ENCODE measurements at regions not wholly inside any gene's neighbourhood (a gene's known extent, or its start where the extent isn't known, plus 50 kb on each side); places are given as distances from the start of the nearest gene placed in this dataset.

- ChIA-PET CTCF (no interaction called here), POLR2A (ENCODE audit: unreplicated experiment) (no interaction called here)
- Histone ChIP-seq H3K9ac (ENCODE audit: low read length) (no peak overlapping the region), H3K9me3 (ENCODE audit: low read length) (no peaks in the 10 kb centered on the region), H3K4me3 (ENCODE audit: low read length) (no peak overlapping the region), H3K36me3 (ENCODE audit: low read depth, low read length) (no peaks in the 10 kb centered on the region), H3K79me2 (ENCODE audit: low read length) (no peaks in the 10 kb centered on the region), H3K9me2 (replicated peaks; ENCODE audit: low read length) (no peaks in the 10 kb centered on the region), H4K20me1 (ENCODE audit: low read length) (no peaks in the 10 kb centered on the region), H3K4me2 (ENCODE audit: low read length) (no peak overlapping the region), H2AFZ (ENCODE audit: low read length) (no peak overlapping the region), H3F3A (ENCODE audit: low read length, unreplicated experiment) (no peaks in the 10 kb centered on the region), H3K27ac (ENCODE audit: low read length) (no peak overlapping the region), H3K27me3 (ENCODE audit: low read length) (no peaks in the 10 kb centered on the region), H3K4me1 (ENCODE audit: insufficient read depth, low read length) (peaks cover 19% of the 10 kb centered on the region)
- intact Hi-C loops (cut with micrococcal nuclease): no loop called here
- ATAC-seq: no peak
- no TSS peak for BruUV-seq (replicated peaks)
- no peak for DNase-seq
- TF ChIP-seq EZH2phosphoT487 (IDR thresholded peaks at IDR 0.05; ENCODE audit: borderline replicate concordance, low read length): no peak
Observed at GRCh38 chr2:120549841-120550240, 185.8 kb upstream of the GLI2 start.

- H3K27ac ChIP-seq (ENCODE audit: low read length): no peak overlapping the region
- H3K4me2 ChIP-seq (ENCODE audit: low read length): no peak overlapping the region
- DNase-seq: no peak
- ATAC-seq: no peak
- H3K9me3 ChIP-seq (ENCODE audit: low read length): no peaks in the 10 kb centered on the region
- no peaks in the 10 kb centered on the region for H4K20me1 ChIP-seq (ENCODE audit: low read length)
- TF ChIP-seq EZH2 (IDR thresholded peaks at IDR 0.05; ENCODE audit: low read length, unreplicated experiment) (no peak), EZH2phosphoT487 (IDR thresholded peaks at IDR 0.05; ENCODE audit: borderline replicate concordance, low read length) (no peak), CTCF (conservative IDR thresholded peaks at IDR 0.05; ENCODE audit: low read depth, low read length) (no peak)
- H3F3A ChIP-seq (ENCODE audit: low read length, unreplicated experiment): no peaks in the 10 kb centered on the region
- peaks cover 19% of the 10 kb centered on the region for H3K4me1 ChIP-seq (ENCODE audit: insufficient read depth, low read length)
- H3K79me2 ChIP-seq (ENCODE audit: low read length): no peaks in the 10 kb centered on the region
- CTCF ChIA-PET: no interaction called here
- no TSS peak for BruUV-seq (replicated peaks)
- H3K4me3 ChIP-seq (ENCODE audit: low read length): no peak overlapping the region
- no peak overlapping the region for H3K9ac ChIP-seq (ENCODE audit: low read length)
- intact Hi-C loops (cut with micrococcal nuclease): no loop called here
- POLR2A ChIA-PET (ENCODE audit: unreplicated experiment): no interaction called here
- no peak overlapping the region for H2AFZ ChIP-seq (ENCODE audit: low read length)
- H3K27me3 ChIP-seq (ENCODE audit: low read length): no peaks in the 10 kb centered on the region
- H3K36me3 ChIP-seq (ENCODE audit: low read depth, low read length): no peaks in the 10 kb centered on the region
- H3K9me2 ChIP-seq (replicated peaks; ENCODE audit: low read length): no peaks in the 10 kb centered on the region
Observed at GRCh38 chr2:120550282-120550681, 185.4 kb upstream of the GLI2 start.

- TF ChIP-seq EZH2 (IDR thresholded peaks at IDR 0.05; ENCODE audit: low read length, unreplicated experiment) (no peak), CTCF (conservative IDR thresholded peaks at IDR 0.05; ENCODE audit: low read depth, low read length) (no peak), EZH2phosphoT487 (IDR thresholded peaks at IDR 0.05; ENCODE audit: borderline replicate concordance, low read length) (no peak)
- H3K79me2 ChIP-seq (ENCODE audit: low read length): no peaks in the 10 kb centered on the region
- no peak overlapping the region for H3K27ac ChIP-seq (ENCODE audit: low read length)
- no TSS peak for BruUV-seq (replicated peaks)
- no peak overlapping the region for H2AFZ ChIP-seq (ENCODE audit: low read length)
- H3K9me3 ChIP-seq (ENCODE audit: low read length): no peaks in the 10 kb centered on the region
- intact Hi-C loops (cut with micrococcal nuclease): no loop called here
- H3K27me3 ChIP-seq (ENCODE audit: low read length): no peaks in the 10 kb centered on the region
- no peak for DNase-seq
- H3K36me3 ChIP-seq (ENCODE audit: low read depth, low read length): no peaks in the 10 kb centered on the region
- H3K4me1 ChIP-seq (ENCODE audit: insufficient read depth, low read length): peaks cover 19% of the 10 kb centered on the region
- ChIA-PET POLR2A (ENCODE audit: unreplicated experiment) (no interaction called here), CTCF (no interaction called here)
- no peak overlapping the region for H3K4me3 ChIP-seq (ENCODE audit: low read length)
- no peak overlapping the region for H3K4me2 ChIP-seq (ENCODE audit: low read length)
- H4K20me1 ChIP-seq (ENCODE audit: low read length): no peaks in the 10 kb centered on the region
- H3K9ac ChIP-seq (ENCODE audit: low read length): no peak overlapping the region
- H3K9me2 ChIP-seq (replicated peaks; ENCODE audit: low read length): no peaks in the 10 kb centered on the region
- no peak for ATAC-seq
- no peaks in the 10 kb centered on the region for H3F3A ChIP-seq (ENCODE audit: low read length, unreplicated experiment)
Observed at GRCh38 chr2:120550893-120551446, 184.7 kb upstream of the GLI2 start.

Data from PC-3 (cell line).